HepG2 (cell line): ENCODE measurements at regions not wholly inside any gene's neighbourhood (a gene's known extent, or its start where the extent isn't known, plus 50 kb on each side); places are given as distances from the start of the nearest gene placed in this dataset.

ENCODE experiments used
- DMTF1 ChIP-seq: sonication (generic); formaldehyde crosslinking; IDR thresholded peaks from 2 replicates; pipeline ENCODE4 v1.4.0; 2020; ENCODE audit warnings: mild to moderate bottlenecking, missing genetic modification reagents
- EHMT2 ChIP-seq: fragments of 200-600 bp; sonication (generic); IDR thresholded peaks from 2 replicates; pipeline ENCODE4 v1.7.0; 2017; ENCODE audit warnings: antibody characterized with exemption, low read depth, low read length, borderline replicate concordance
- LBX2 ChIP-seq: sonication (generic); formaldehyde crosslinking; IDR thresholded peaks from 2 replicates; pipeline ENCODE4 v1.5.0; 2020; ENCODE audit warnings: missing genetic modification reagents, mild to moderate bottlenecking, borderline replicate concordance
- MNT ChIP-seq: fragments of 450-650 bp; IDR thresholded peaks from 2 replicates; pipeline ENCODE4 v1.6.1; 2016
- NFYB ChIP-seq: sonication (generic); formaldehyde crosslinking; IDR thresholded peaks from 2 replicates; pipeline ENCODE4 v1.4.0; 2020; ENCODE audit warnings: missing genetic modification reagents
- PLRG1 ChIP-seq: fragments of 450-650 bp; conservative IDR thresholded peaks from 2 replicates; pipeline ENCODE4 v1.6.1; 2016
- PRDM4 ChIP-seq: sonication (generic); formaldehyde crosslinking; IDR thresholded peaks from 2 replicates; pipeline ENCODE4 v1.9.0; 2021; ENCODE audit warnings: missing genetic modification reagents, borderline replicate concordance
- YY1 ChIP-seq: IDR thresholded peaks from 2 replicates; pipeline ENCODE4 v1.6.1; 2011; ENCODE audit warnings: low read length, low read depth, moderate library complexity, mild to moderate bottlenecking; ENCODE audit not compliant: insufficient read depth, insufficient replicate concordance
- ZBTB3 ChIP-seq: sonication (generic); formaldehyde crosslinking; IDR thresholded peaks from 2 replicates; pipeline ENCODE4 v1.4.0; 2020; ENCODE audit warnings: low read depth, mild to moderate bottlenecking, moderate library complexity, missing genetic modification reagents, borderline replicate concordance
- ZBTB4 ChIP-seq: sonication (generic); formaldehyde crosslinking; IDR thresholded peaks from 2 replicates; pipeline ENCODE4 v1.4.0; 2020; ENCODE audit warnings: missing genetic modification reagents, mild to moderate bottlenecking, borderline replicate concordance
- ZNF83 ChIP-seq: sonication (generic); formaldehyde crosslinking; IDR thresholded peaks from 2 replicates; pipeline ENCODE4 v1.4.0; 2020; ENCODE audit warnings: missing genetic modification reagents, mild to moderate bottlenecking, borderline replicate concordance
- TF ChIP-seq, protein P1 (sequence below): sonication (generic); formaldehyde crosslinking; IDR thresholded peaks from 2 replicates; pipeline ENCODE4 v1.8.1; 2022; ENCODE audit warnings: low read depth, mild to moderate bottlenecking, missing genetic modification reagents
- TF ChIP-seq, protein P2 (sequence below): IDR thresholded peaks from 2 replicates; pipeline ENCODE4 v1.6.1; 2016; ENCODE audit warnings: control low read depth

DNA sequence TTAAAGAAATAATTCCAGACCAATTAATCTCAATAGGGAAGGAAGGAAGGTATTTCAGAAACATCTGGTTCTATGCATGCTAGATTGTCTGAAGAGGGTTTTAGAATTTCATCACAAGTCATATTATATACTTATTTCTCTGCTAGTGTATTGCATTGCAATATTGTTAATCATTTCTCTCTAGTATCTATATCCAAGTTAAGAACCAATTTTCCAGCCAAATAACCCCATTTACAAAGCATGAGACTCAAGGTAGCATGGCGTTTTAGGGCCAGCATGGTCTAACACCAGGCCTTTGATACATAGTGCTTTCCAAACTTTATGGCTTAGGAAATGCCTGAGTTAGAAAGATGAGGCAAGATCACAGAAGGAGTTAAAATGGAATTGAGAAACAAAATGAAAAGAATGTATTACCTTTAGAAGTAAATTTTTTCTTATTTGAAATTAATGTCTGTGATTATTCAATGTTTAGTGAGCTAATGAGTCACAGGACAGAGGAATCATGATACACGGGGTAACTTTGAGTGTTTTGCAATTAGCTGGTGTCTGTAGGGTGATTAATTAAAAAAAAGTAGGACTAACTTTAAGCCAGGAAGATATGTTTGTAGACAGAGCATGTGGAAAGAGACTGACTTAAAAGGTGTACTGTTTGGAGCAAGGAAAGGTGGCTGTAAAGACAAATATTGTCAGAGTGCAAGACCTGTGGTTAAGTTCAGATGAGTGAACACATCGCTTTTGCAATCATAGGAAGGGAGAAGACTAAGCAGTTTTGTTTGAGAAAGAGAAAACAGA is 1006.2 kb upstream of the CITED2 start (continued):
- no peak for TF ChIP-seq ZBTB4 (CRISPR knock-in tag)
- TF ChIP-seq PLRG1: no peak
- TF ChIP-seq, protein P1, sequence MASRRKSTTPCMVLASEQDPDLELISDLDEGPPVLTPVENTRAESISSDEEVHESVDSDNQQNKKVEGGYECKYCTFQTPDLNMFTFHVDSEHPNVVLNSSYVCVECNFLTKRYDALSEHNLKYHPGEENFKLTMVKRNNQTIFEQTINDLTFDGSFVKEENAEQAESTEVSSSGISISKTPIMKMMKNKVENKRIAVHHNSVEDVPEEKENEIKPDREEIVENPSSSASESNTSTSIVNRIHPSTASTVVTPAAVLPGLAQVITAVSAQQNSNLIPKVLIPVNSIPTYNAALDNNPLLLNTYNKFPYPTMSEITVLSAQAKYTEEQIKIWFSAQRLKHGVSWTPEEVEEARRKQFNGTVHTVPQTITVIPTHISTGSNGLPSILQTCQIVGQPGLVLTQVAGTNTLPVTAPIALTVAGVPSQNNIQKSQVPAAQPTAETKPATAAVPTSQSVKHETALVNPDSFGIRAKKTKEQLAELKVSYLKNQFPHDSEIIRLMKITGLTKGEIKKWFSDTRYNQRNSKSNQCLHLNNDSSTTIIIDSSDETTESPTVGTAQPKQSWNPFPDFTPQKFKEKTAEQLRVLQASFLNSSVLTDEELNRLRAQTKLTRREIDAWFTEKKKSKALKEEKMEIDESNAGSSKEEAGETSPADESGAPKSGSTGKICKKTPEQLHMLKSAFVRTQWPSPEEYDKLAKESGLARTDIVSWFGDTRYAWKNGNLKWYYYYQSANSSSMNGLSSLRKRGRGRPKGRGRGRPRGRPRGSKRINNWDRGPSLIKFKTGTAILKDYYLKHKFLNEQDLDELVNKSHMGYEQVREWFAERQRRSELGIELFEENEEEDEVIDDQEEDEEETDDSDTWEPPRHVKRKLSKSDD (CRISPR knock-in tag): no peak; the same call in 1 of the 2 replicates
- TF ChIP-seq DMTF1 (CRISPR knock-in tag): no peak
- no peak for TF ChIP-seq LBX2
- no peak for TF ChIP-seq PRDM4 (CRISPR knock-in tag)
- no peak for TF ChIP-seq ZBTB3 (CRISPR knock-in tag)
- TF ChIP-seq EHMT2: no peak; the same call in 1 of the 2 replicates
- no peak for TF ChIP-seq NFYB
- TF ChIP-seq YY1: no peak
- TF ChIP-seq MNT: no peak
- TF ChIP-seq, protein P2, sequence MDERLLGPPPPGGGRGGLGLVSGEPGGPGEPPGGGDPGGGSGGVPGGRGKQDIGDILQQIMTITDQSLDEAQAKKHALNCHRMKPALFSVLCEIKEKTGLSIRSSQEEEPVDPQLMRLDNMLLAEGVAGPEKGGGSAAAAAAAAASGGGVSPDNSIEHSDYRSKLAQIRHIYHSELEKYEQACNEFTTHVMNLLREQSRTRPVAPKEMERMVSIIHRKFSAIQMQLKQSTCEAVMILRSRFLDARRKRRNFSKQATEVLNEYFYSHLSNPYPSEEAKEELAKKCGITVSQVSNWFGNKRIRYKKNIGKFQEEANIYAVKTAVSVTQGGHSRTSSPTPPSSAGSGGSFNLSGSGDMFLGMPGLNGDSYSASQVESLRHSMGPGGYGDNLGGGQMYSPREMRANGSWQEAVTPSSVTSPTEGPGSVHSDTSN (CRISPR knock-in tag): no peak
- TF ChIP-seq ZNF83 (CRISPR knock-in tag): no peak
